CD4-positive, alpha-beta memory T cell (primary cell): ENCODE measurements at regions not wholly inside any gene's neighbourhood (a gene's known extent, or its start where the extent isn't known, plus 50 kb on each side); places are given as distances from the start of the nearest gene placed in this dataset.

ENCODE experiments used
- CTCF ChIA-PET: fragments of 350-600 bp; sonication (Branson Sonifier 250); formaldehyde crosslinking; loops from one replicate; lab custom pipeline; 2021; ENCODE audit warnings: inconsistent platforms; ENCODE audit not compliant: partially characterized antibody; lab: Charles Lee
- POLR2A ChIA-PET: fragments of 350-600 bp; sonication (Branson Sonifier 250); formaldehyde crosslinking; loops from one replicate; lab custom pipeline; 2021; ENCODE audit not compliant: partially characterized antibody; lab: Charles Lee
- DNase-seq, 5 donors: peaks; one replicate each; pipeline versions ENCODE4 v3.0.0 to v3.0.0-alpha.2; 2020 to 2022; ENCODE audit warnings: mixed read lengths in 1 of 5
- H3K27ac ChIP-seq: one replicate; pipeline ENCODE4 v1.7.0; 2013; ENCODE audit warnings: low read depth, low read length
- H3K27me3 ChIP-seq: 2 replicates; pipeline ENCODE4 v1.7.0; 2013; ENCODE audit warnings: mild to moderate bottlenecking, low read length, moderate library complexity; ENCODE audit not compliant: insufficient read depth
- H3K36me3 ChIP-seq: 2 replicates; pipeline ENCODE4 v1.7.0; 2013; ENCODE audit warnings: mild to moderate bottlenecking, low read length, moderate library complexity; ENCODE audit not compliant: insufficient read depth
- H3K4me1 ChIP-seq: 2 replicates; pipeline ENCODE4 v1.7.0; 2013; ENCODE audit warnings: mild to moderate bottlenecking, low read length, moderate library complexity; ENCODE audit not compliant: insufficient read depth
- H3K4me3 ChIP-seq, 2 donors: one replicate each; pipeline ENCODE4 v1.7.0; 2013; ENCODE audit warnings: low read length in 2 of 2, mild to moderate bottlenecking in 1 of 2
- H3K9me3 ChIP-seq, 2 donors: one replicate each; pipeline ENCODE4 v1.7.0; 2013; ENCODE audit warnings: low read length in 2 of 2, control low read depth in 1 of 2; ENCODE audit not compliant: control insufficient read depth in 1 of 2
- H3K27ac Mint-ChIP-seq, 7 donors: one replicate each; pipeline ENCODE4 v1.8.0; 2020 to 2021; ENCODE audit warnings: mixed read lengths in 7 of 7, mild to moderate bottlenecking in 6 of 7, inconsistent platforms in 3 of 7, moderate library complexity in 3 of 7
- H3K27me3 Mint-ChIP-seq, 2 donors: one replicate each; pipeline ENCODE4 v1.8.0; 2020 to 2021; ENCODE audit warnings: mixed read lengths in 2 of 2
- H3K36me3 Mint-ChIP-seq, 2 donors: one replicate each; pipeline ENCODE4 v1.8.0; 2020 to 2021; ENCODE audit warnings: mixed read lengths in 2 of 2, inconsistent platforms in 1 of 2, mild to moderate bottlenecking in 1 of 2
- H3K4me1 Mint-ChIP-seq, 4 donors: one replicate each; pipeline ENCODE4 v1.8.0; 2020 to 2021; ENCODE audit warnings: mixed read lengths in 4 of 4, mild to moderate bottlenecking in 1 of 4
- H3K4me3 Mint-ChIP-seq, 8 donors: one replicate each; pipeline ENCODE4 v1.8.0; 2020 to 2021; ENCODE audit warnings: mixed read lengths in 8 of 8, mild to moderate bottlenecking in 7 of 8, moderate library complexity in 6 of 8, inconsistent platforms in 3 of 8
- H3K9me3 Mint-ChIP-seq, 8 donors: one replicate each; pipeline ENCODE4 v1.8.0; 2020 to 2021; ENCODE audit warnings: mixed read lengths in 8 of 8, mild to moderate bottlenecking in 5 of 8, inconsistent platforms in 3 of 8, moderate library complexity in 1 of 8
- intact Hi-C: fragments of 100-400 bp; cut with micrococcal nuclease; formaldehyde crosslinking; loops from one replicate; pipeline ENCODE4 v1.15.1; 2023

DNA sequence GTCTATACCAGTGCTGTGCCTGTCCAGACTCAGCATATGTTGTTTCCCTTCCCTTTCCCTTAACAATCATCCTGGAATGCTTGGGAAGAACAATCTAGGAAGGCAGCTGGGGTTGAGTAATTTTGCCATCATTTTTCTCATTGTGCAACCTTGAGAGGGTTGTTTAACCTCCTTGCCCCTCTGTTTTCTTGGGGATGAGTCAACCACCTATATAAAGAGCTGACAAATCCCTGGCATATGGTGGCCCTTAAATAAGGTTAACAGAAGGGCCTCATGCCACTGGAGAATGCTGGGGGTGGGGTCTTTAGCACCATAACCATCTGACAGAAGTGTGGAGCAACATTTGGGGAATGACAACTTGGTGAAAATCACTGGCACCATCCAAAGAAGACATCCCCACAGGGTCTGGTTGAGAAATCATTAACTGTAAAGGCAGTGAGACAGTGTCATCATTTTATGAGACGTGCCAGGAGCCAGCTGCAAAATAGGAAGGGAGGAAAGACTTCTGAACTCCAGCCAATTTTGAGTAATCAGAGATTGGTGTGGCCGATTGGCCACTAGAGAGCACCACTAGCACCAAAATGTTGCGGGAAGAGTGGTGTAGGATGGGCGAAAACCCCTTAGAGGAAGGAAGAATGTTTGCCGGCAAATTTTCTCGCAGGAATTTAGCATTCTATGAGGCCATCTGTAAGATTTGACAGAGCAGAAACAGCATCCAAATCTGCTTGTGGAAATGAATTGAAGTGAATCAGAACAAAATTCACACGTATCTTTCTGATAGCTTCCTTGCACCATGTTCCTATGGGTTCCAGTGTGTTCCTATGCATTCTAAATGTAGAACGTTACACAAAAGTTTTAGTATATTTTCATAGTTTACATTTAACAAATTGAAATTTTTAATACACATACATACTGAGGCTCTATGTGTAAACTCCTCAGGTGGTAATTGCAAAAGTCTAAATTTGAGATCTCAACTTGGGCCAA is 113.8 kb downstream of the MSX2 start:
- H3K4me1 Mint-ChIP-seq: no peaks in the 10 kb centered on the region
- H3K27ac ChIP-seq: no peak overlapping the region
- H3K9me3 Mint-ChIP-seq: peaks cover 0 to 9% (median 1%) of the 10 kb centered on the region in 8 donors
- no peaks in the 10 kb centered on the region for H3K36me3 Mint-ChIP-seq
- H3K27ac Mint-ChIP-seq: no peak overlapping the region
- intact Hi-C loops: no loop called here
- no peaks in the 10 kb centered on the region for H3K4me1 ChIP-seq
- H3K27me3 Mint-ChIP-seq: peaks cover 5 to 15% of the 10 kb centered on the region in 2 donors
- no peaks in the 10 kb centered on the region for H3K27me3 ChIP-seq
- ChIA-PET POLR2A (no interaction called here), CTCF (no interaction called here)
- H3K4me3 ChIP-seq: no peak overlapping the region
- no peaks in the 10 kb centered on the region for H3K36me3 ChIP-seq
- no peaks in the 10 kb centered on the region for H3K9me3 ChIP-seq
- no peak overlapping the region for H3K4me3 Mint-ChIP-seq
- no peak for DNase-seq

DNA sequence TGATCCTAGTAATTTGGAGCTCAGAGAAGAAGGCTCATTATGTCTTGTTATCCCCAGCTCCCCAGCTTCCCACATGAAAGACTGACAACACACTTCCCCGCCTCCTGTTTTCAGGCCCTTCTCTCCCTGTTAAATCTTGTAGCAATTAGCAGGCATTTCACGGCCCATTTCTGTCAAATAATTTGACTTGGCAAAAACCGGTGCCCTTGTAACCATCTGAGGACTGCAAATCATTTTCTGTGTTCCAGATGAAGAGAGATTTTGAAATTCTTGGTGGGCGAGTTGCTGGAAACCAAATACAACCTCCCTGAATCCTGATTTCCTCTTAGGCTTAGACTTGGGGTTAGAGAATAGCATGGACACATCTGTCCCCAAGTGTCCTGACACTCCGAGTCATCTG is 109.7 kb downstream of the MSX2 start:
- DNase-seq: no peak
- no peak overlapping the region for H3K27ac ChIP-seq
- H3K9me3 ChIP-seq: no peaks in the 10 kb centered on the region
- ChIA-PET CTCF (no interaction called here), POLR2A (no interaction called here)
- H3K36me3 ChIP-seq: no peaks in the 10 kb centered on the region
- H3K36me3 Mint-ChIP-seq: no peaks in the 10 kb centered on the region
- no peak overlapping the region for H3K27ac Mint-ChIP-seq
- H3K4me1 Mint-ChIP-seq: no peaks in the 10 kb centered on the region
- peaks cover 0 to 9% (median 0%) of the 10 kb centered on the region in 8 donors for H3K9me3 Mint-ChIP-seq
- no peaks in the 10 kb centered on the region for H3K27me3 ChIP-seq
- H3K4me3 ChIP-seq: no peak overlapping the region
- peaks cover 8% of the 10 kb centered on the region in 2 donors for H3K27me3 Mint-ChIP-seq
- no peaks in the 10 kb centered on the region for H3K4me1 ChIP-seq
- intact Hi-C loops: no loop called here
- H3K4me3 Mint-ChIP-seq: no peak overlapping the region

DNA sequence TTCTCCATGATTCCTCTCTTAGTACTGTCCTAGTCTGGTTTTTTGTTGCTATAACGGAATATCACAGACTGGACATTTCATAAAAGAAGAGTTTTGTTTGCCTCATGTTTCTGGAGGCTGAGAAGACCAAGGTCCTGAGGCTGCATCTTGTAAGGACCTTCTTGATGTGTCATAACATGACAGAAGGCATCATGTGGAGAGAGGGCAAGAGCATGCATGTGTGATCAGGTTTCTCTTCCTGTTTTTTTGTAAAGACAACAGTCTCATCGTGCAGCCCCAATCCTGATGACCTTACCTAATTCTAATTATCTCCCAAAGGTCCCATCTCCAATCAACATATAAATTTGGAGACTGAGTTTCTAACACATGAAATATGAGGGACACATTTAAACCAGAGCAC is 108.4 kb downstream of the MSX2 start:
- no peak for DNase-seq
- Histone ChIP-seq H3K4me1 (no peaks in the 10 kb centered on the region), H3K27ac (no peak overlapping the region), H3K27me3 (no peaks in the 10 kb centered on the region), H3K36me3 (no peaks in the 10 kb centered on the region), H3K4me3 (no peak overlapping the region), H3K9me3 (no peaks in the 10 kb centered on the region)
- POLR2A ChIA-PET: no interaction called here
- H3K4me3 Mint-ChIP-seq: no peak overlapping the region
- no peaks in the 10 kb centered on the region for H3K4me1 Mint-ChIP-seq
- H3K9me3 Mint-ChIP-seq: peaks cover 0 to 9% (median 0%) of the 10 kb centered on the region in 8 donors
- CTCF ChIA-PET: no interaction called here
- no peaks in the 10 kb centered on the region for H3K36me3 Mint-ChIP-seq
- intact Hi-C loops: no loop called here
- H3K27ac Mint-ChIP-seq: no peak overlapping the region
- peaks cover 8% of the 10 kb centered on the region in 2 donors for H3K27me3 Mint-ChIP-seq

DNA sequence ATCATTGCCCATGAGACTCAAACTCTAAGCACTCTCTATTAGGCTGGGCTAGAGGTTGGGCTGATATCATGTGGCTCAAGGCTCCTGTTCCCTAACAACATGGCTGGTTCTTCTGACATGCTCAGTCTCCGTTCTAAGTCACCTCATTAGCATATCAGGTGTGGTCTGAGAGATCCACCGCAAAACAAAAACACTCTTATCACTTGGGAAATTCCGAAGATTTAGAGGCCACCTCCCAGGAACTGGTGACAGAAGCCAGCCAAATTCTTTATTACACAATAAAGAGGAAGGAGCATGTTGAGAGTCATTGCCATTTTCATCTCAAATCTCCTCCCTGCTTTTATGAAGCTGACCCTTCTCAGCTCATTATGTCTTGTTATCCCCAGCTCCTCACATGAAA is 107.6 kb downstream of the MSX2 start:
- H3K4me1 Mint-ChIP-seq: no peaks in the 10 kb centered on the region
- intact Hi-C loops: no loop called here

DNA sequence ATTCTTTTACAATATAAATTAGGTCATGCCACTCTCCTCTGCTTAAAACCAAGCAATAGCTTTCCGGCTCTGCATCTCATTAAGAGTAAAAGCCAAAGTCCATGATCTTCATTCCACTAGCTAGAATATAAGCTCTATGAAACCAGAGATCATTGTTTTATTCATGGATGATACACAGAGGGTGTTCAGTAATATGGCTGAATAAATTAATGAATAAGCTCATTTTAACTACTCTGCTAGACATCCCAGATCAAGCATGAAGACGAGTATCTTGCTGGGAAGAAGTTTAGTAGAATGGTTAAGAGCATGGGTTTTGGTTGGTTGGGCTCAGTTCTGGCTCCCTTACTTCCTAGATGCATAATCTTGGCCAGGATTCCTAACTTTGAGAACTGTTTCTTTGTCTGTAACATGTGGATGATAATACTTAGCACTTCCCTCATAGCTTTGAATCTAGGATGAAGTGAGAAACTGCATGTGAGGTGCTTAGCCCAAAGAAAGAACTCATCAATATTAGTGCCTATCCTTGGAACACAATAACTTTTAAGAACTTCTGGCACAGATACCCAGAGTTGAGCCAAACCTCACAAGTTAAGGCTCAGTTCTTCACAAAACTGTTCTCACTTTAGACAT is 106.8 kb downstream of the MSX2 start:
- peaks cover 6 to 8% of the 10 kb centered on the region in 2 donors for H3K27me3 Mint-ChIP-seq
- no peaks in the 10 kb centered on the region for H3K4me1 Mint-ChIP-seq
- ChIA-PET POLR2A (no interaction called here), CTCF (no interaction called here)
- Histone ChIP-seq H3K36me3 (no peaks in the 10 kb centered on the region), H3K27ac (no peak overlapping the region), H3K4me1 (no peaks in the 10 kb centered on the region), H3K9me3 (no peaks in the 10 kb centered on the region), H3K27me3 (no peaks in the 10 kb centered on the region), H3K4me3 (no peak overlapping the region)
- no peak overlapping the region for H3K27ac Mint-ChIP-seq
- H3K4me3 Mint-ChIP-seq: no peak overlapping the region
- peaks cover 0 to 3% (median 0%) of the 10 kb centered on the region in 8 donors for H3K9me3 Mint-ChIP-seq
- DNase-seq: no peak
- intact Hi-C loops: no loop called here
- no peaks in the 10 kb centered on the region for H3K36me3 Mint-ChIP-seq

More for the DNA sequence above, 107.6 kb downstream of the MSX2 start:
- ChIA-PET CTCF (no interaction called here), POLR2A (no interaction called here)
- no peak overlapping the region for H3K27ac Mint-ChIP-seq
- H3K36me3 ChIP-seq: no peaks in the 10 kb centered on the region
- H3K27me3 Mint-ChIP-seq: peaks cover 6 to 8% of the 10 kb centered on the region in 2 donors
- no peak overlapping the region for H3K4me3 ChIP-seq
- no peaks in the 10 kb centered on the region for H3K27me3 ChIP-seq
- peaks cover 0 to 3% (median 0%) of the 10 kb centered on the region in 8 donors for H3K9me3 Mint-ChIP-seq
- no peak overlapping the region for H3K27ac ChIP-seq
- H3K4me3 Mint-ChIP-seq: no peak overlapping the region
- DNase-seq: no peak
- H3K36me3 Mint-ChIP-seq: no peaks in the 10 kb centered on the region
- H3K9me3 ChIP-seq: no peaks in the 10 kb centered on the region
- no peaks in the 10 kb centered on the region for H3K4me1 ChIP-seq

DNA sequence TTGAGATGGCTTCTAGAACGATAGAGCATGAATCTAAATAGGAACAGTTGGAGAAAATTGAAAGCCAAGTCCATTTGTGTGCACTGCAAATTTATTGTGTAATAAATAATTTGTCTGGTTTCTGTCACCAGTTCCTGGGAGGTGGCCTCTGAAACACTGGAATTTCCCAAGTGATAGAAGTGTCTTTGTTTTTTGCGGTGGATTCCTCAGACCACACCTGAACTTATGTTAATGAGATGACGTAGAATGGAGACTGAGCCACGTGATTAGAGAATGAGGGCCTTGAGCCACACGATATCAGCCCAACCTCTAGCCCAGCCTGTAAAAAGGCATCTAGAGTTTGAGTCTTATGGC is 105.1 kb downstream of the MSX2 start:
- no peaks in the 10 kb centered on the region for H3K4me1 ChIP-seq
- Mint-ChIP-seq H3K4me1 (no peaks in the 10 kb centered on the region), H3K27ac (no peak overlapping the region), H3K9me3 (peaks cover 0 to 3% (median 0%) of the 10 kb centered on the region in 8 donors), H3K4me3 (no peak overlapping the region), H3K36me3 (no peaks in the 10 kb centered on the region), H3K27me3 (peaks cover 5 to 8% of the 10 kb centered on the region in 2 donors)
- no peaks in the 10 kb centered on the region for H3K9me3 ChIP-seq
- no peak overlapping the region for H3K4me3 ChIP-seq
- no peak overlapping the region for H3K27ac ChIP-seq
- DNase-seq: no peak
- ChIA-PET CTCF (no interaction called here), POLR2A (no interaction called here)
- H3K36me3 ChIP-seq: no peaks in the 10 kb centered on the region
- intact Hi-C loops: no loop called here
- H3K27me3 ChIP-seq: no peaks in the 10 kb centered on the region

DNA sequence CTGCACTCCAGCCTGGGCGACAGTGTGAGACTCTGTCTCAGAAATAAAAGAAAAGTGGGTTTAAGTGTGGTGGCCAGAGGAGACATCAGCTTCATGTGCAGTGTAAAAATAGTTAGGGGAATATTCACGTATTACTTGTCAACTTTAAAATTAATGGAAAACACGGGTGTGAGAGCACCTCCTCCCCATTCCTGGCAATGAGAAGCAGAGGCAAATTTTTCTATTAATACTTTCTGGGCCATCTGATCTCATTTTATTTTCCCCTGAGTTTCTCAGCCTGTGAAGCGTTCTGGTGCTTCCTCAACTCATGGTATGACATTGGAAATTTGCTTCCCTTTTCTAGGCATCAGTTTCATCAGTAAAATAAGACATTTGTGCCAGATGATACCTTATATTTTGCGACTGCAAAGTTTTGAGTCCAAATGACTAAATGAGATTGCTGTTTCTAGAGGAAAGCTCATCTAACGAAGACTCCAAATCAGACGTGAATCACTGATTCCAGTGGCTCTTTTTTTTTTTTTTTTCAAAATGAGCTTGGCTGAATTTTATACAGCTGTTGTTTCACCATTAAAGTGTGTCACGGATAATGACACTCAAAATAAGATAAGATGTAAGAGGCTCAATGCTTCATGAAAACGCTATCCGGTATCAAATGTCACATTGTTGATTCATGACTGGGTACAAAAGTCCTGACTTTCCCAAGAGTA is 104.6 kb downstream of the MSX2 start:
- Mint-ChIP-seq H3K36me3 (no peaks in the 10 kb centered on the region), H3K9me3 (peaks cover 0 to 3% (median 0%) of the 10 kb centered on the region in 8 donors), H3K27ac (no peak overlapping the region), H3K27me3 (peaks cover 3 to 7% of the 10 kb centered on the region in 2 donors), H3K4me3 (no peak overlapping the region), H3K4me1 (no peaks in the 10 kb centered on the region)
- no peaks in the 10 kb centered on the region for H3K36me3 ChIP-seq
- CTCF ChIA-PET: no interaction called here
- DNase-seq: no peak
- no peaks in the 10 kb centered on the region for H3K4me1 ChIP-seq
- H3K27me3 ChIP-seq: no peaks in the 10 kb centered on the region
- POLR2A ChIA-PET: no interaction called here
- no peak overlapping the region for H3K27ac ChIP-seq
- intact Hi-C loops: no loop called here
- no peak overlapping the region for H3K4me3 ChIP-seq
- H3K9me3 ChIP-seq: no peaks in the 10 kb centered on the region
